ENCODE measurements at regions not wholly inside any gene's neighbourhood (a gene's known extent, or its start where the extent isn't known, plus 50 kb on each side); places are given as distances from the start of the nearest gene placed in this dataset.

- TF ChIP-seq CTCF (conservative IDR thresholded peaks at IDR 0.05): no peak
- TF ChIP-seq ZFX (IDR thresholded peaks at IDR 0.05): no peak
Measured at GRCh38 chr10:113484487-113484886, 68.4 kb upstream of the HABP2 start.

Data from C4-2B (cell line).